ENCODE measurements at regions not wholly inside any gene's neighbourhood (a gene's known extent, or its start where the extent isn't known, plus 50 kb on each side); places are given as distances from the start of the nearest gene placed in this dataset.

DNA sequence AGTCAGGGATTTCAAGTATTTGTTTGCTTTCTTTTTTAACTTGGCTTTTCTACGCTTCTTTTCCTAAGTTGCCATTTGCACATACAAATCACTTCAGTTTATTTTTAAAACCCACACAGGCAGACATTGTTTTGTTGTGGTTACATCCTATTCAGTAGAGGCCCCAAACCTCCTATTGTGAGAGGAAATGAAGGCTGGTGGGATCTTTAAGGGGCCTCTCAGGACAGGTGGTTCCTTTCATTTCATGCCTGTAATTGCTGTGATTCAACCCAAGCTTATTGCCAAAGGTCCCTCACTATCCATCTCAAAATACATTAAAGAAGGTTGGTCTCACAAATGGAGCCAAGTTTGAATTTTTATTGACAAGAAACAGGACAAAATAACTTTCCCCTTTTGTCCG lies 257.1 kb downstream of the ADAMTS20 start:
- no peak for DNase-seq (ENCODE audit: low read depth in 2 of 2)

- DNase-seq (ENCODE audit: low read depth in 2 of 2), result no peak
Measured at GRCh38 chr12:43294147-43294546, 257.9 kb downstream of the ADAMTS20 start.

GRCh38 chr12:43293396-43293795 lies 258.6 kb downstream of the ADAMTS20 start:
- no peak for DNase-seq (ENCODE audit: low read depth in 2 of 2)

DNA sequence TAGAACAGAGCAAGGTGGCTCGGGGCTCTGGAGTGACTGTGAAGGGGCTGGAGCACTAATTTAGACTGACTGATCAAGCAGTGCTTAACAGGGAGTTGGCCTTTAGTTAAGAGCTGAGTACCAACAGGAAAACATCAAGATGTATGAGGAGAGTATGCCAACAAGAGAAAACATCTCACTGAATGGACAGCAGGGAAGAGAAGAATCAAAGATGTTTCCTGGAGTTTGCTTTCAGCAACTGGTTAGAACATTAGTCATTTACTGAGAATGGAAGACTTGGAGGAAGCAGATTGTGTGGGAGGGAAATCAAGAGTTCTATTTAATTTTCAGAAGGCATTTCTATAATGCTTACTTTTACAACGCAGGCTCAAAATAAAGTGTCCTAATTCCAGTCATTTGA lies 259.3 kb downstream of the ADAMTS20 start:
- no peak for DNase-seq (ENCODE audit: low read depth in 2 of 2)

GRCh38 chr12:43291516-43291915 lies 260.5 kb downstream of the ADAMTS20 start:
- DNase-seq (ENCODE audit: low read depth in 2 of 2), result no peak

DNA sequence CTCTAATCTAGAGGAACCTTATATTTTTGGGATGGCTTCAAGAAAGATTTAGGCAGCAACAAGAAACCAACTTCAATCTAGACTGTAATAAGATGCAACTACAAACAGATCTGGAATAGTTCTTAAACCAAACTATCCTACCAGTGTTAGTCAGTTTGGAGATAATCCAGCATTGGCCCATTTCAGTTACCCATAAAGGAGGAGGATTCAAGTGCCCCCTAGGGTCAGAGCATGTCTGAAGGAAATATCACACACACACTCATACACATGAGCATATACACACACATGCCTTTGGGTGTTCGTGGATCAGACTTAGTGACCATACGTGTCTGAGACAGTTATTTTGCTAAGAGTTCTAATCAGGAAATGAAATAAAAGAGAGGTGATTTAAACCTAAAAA lies 261.2 kb downstream of the ADAMTS20 start:
- DNase-seq (ENCODE audit: low read depth in 2 of 2), result no peak

GRCh38 chr12:43289426-43289801 lies 262.6 kb downstream of the ADAMTS20 start:
- DNase-seq (ENCODE audit: low read depth in 2 of 2), result peak; percentile 42 to 47

DNA sequence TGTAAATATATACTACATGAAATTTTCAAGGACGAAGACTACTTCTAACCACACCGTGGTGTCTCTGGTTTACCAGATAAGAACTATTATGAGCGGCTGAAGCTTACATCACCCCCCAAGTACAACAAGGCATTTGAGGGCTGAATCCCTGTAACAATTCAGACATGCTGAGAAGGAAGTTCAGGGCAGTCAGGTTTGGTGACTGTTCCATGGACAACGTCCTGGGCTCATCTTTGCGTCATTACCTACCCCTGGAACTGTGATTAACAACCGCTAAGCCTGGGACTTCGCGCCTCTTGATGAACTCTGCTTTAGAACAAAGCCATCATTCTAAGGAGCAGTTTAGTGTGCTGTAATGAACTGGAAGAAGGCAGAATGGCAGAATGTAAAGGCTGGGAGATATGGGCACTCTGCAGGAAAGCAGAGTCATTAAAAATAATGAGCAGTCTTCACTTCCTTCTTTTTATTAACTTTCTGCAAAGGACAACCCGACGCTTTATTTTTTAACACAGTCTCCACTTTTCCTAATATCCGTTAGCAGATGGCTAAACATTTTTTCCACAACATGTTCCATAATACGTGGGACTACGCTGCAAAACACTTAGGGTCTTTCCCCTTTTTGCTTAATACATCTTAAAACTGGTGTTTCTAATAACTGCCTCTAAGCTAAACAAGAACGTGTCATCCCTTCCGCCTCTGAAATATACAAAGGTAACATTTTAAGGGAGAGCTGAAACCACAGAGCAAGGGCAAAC lies 263.2 kb downstream of the ADAMTS20 start:
- DNase-seq (ENCODE audit: low read depth in 2 of 2), result no peak

GRCh38 chr12:43287706-43288383 lies 264.2 kb downstream of the ADAMTS20 start:
- no peak for DNase-seq (ENCODE audit: low read depth in 2 of 2)

DNA sequence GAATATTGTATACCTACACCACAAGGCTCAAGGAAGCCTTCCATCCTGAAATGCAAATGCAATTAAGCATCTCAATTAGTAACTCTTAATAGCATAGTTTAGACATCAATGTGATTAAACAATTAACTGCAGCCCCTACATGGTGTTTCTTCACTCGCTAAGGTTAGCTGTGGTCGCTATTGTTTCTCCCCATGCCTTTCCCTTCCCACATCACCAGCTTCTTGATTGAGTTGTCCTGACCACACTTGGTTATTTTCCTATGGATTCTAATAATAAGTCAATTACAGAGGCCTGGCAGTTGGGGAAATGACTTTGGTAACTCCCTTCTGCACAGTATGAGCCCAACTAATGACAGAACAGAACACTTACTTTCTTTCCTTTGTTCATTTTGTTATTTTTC lies 265.0 kb downstream of the ADAMTS20 start:
- DNase-seq (ENCODE audit: low read depth in 2 of 2), result no peak

GRCh38 chr12:43285159-43285598 lies 266.8 kb downstream of the ADAMTS20 start:
- DNase-seq (ENCODE audit: low read depth in 2 of 2), result peak; percentile 80

GRCh38 chr12:43284486-43285158 lies 267.4 kb downstream of the ADAMTS20 start:
- no peak for DNase-seq (ENCODE audit: low read depth in 2 of 2)

DNA sequence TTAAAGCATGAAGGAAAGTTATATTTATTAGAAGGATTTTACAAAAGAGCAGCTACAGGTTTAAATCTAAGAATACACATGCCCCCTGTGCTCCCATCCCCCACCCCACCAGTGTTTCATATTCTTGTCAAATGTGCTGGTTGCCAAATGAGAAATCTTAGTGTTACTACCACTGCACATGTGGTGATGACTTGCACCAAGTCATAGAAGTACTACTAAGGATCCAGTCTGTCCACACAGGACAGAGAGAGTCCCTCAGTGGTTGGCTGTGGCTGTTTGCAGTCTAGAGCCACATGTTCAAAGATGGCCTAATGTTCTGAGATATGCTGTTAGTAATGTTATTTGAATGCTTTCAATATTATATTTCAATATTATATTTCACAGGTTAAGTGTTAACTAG lies 268.8 kb downstream of the ADAMTS20 start:
- no peak for DNase-seq (ENCODE audit: low read depth in 2 of 2)

DNA sequence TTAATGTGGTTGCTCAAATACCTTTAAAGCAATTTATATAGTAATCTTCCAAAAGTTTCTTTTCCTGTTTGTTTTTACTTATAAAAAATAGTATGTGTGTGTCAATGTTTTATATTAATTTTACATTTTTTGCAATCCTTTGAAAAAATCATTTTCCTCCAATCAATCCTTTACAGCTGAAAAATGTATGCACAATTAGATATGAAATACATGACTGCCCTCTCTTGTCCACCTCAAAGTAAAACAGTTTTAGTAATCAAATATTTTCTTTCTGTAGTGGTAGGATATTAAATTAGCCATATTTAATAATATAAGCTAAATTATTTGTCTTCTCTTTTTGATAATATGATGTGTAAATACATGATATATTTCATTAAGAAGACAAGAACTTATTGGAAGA lies 269.9 kb downstream of the ADAMTS20 start:
- DNase-seq (ENCODE audit: low read depth in 2 of 2), result no peak

DNA sequence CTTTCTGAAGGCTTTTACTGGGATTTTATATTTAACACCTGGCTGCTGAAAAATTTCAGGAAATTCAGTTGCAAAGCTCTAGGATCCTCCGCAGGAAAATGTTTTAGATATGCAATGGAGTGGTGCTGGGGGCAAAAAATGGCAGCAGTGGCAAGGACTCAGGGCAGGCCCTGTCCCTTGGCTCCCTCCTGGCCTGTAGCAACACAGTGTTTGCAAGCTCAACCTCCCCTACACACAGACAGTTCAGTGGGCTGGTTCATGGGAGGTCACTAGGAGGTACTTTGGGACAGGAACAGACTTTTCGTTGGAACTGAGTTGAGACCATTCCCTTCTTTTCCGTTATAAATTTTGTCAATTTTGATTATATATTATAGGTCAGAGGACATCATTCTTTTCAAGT lies 270.4 kb downstream of the ADAMTS20 start:
- DNase-seq (ENCODE audit: low read depth in 2 of 2), result no peak

DNA sequence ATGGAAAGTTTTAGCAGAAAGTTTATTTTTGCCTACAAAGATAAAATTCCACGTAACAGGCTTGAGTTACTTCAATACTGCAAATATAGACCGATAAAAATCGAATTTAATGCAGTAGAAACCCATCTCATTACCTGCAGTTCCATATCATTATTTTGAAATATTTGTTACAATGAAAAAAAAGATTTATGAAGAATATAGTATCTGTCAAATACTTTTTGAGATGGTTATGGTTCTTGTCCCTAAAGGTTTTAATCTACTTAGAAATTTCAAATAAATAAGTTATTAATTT lies 273.5 kb downstream of the ADAMTS20 start:
- no peak for DNase-seq (ENCODE audit: low read depth in 2 of 2)

- DNase-seq (ENCODE audit: low read depth in 2 of 2), result no peak
Measured at GRCh38 chr12:43277651-43278540, 274.1 kb downstream of the ADAMTS20 start.

DNA sequence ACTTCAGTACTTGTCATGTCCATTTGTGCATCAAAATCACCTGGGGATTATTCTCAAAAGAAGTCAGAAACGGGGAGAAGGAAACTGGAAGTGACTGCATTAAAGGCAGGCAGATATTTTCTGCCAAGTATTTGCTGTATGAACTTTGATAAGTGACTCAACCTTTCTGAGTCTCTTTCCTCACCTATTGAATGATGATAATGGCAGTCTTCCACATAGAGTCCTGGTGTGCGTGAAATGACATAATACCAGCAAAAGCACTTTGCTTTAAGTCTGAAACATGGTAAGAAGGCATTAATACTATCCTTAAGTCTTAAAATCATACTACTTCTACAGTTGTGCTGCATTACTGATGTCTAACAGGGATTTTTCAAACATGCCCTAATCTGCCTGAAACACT lies 278.5 kb downstream of the ADAMTS20 start:
- DNase-seq (ENCODE audit: low read depth in 2 of 2), result no peak

- DNase-seq (ENCODE audit: low read depth in 2 of 2), result no peak
Measured at GRCh38 chr12:43271659-43272058, 280.3 kb downstream of the ADAMTS20 start.

DNA sequence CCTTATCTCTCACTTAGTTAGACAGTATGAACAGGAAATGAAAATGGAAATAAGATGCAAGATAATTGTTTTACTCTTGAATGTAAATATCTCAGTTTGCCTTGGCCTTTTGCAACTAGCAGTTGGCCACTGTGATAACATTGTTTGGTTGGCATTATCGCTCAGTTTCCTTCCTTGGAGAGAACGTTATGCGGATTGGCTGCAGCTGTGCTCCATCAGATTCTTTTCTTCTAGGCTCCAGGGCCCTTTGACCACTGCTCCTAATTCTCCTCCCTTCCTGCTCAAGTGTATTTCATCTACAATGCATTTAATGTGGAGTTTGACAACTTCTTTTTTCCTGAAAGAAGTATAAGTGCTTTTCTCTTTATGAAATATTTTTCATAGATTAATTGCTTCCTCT lies 284.2 kb downstream of the ADAMTS20 start:
- DNase-seq (ENCODE audit: low read depth in 2 of 2), result no peak

DNA sequence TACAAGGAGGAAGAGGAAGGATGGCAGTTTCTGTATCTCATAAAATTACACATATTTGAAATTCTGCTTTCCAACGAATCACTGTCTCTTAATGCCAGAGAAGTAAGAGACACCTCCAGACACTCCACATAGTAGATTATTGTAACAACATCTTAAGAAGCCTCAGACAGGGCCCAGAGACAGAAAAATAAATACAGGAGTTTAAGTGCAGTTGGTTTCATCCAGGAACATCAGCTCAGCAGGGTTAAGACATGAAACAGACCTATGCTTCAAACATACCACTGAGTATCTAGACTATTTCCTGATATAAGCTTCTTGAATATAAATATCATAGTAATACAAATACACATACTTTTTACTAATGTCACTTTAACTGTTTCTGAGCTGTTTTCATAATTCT lies 290.3 kb downstream of the ADAMTS20 start:
- no peak for DNase-seq (ENCODE audit: low read depth in 2 of 2)

- DNase-seq (ENCODE audit: low read depth in 2 of 2), result no peak
Measured at GRCh38 chr12:43255522-43256111, 296.4 kb downstream of the ADAMTS20 start.
